IMR-90 (cell line): ENCODE measurements at regions not wholly inside any gene's neighbourhood (a gene's known extent, or its start where the extent isn't known, plus 50 kb on each side); places are given as distances from the start of the nearest gene placed in this dataset.

Experiments
- ATAC-seq: fragments of 200-7000 bp; cut with Tn5 transposase; 2 replicates; pipeline ENCODE4 v1.9.1; 2020; ENCODE audit warnings: low read depth, mild to moderate bottlenecking, moderate library complexity
- BruUV-seq: library from RNA; stranded (reverse); fragments of 400-500 nt; replicated peaks from 2 replicates; lab custom pipeline; 2021; lab: Mats Ljungman, UMichigan
- CTCF ChIA-PET: fragments of 300-600 bp; formaldehyde crosslinking; extraction: SDS; loops from one replicate; lab custom pipeline; 2021; ENCODE audit warnings: antibody characterized with exemption; lab: Yijun Ruan, JAX
- POLR2A ChIA-PET: fragments of 300-600 bp; sonication (Branson Sonifier 250); formaldehyde crosslinking; loops from one replicate; lab custom pipeline; 2022; ENCODE audit warnings: antibody characterized with exemption; ENCODE audit not compliant: unreplicated experiment; lab: Charles Lee
- DNase-seq: peaks from one replicate; pipeline ENCODE4 v3.0.0; 2013
- H2AFZ ChIP-seq: replicated peaks from 2 replicates; pipeline ENCODE3; 2013; ENCODE audit warnings: low read length, mild to moderate bottlenecking; ENCODE audit not compliant: poor library complexity
- H2AK5ac ChIP-seq: 2 replicates; pipeline ENCODE4 v1.6.1; 2013; ENCODE audit warnings: low read depth, low read length, inconsistent platforms
- H2AK9ac ChIP-seq: replicated peaks from 2 replicates; pipeline ENCODE3; 2013; ENCODE audit warnings: mild to moderate bottlenecking, low read depth, low read length, moderate library complexity; ENCODE audit not compliant: poor library complexity
- H2BK120ac ChIP-seq: 2 replicates; pipeline ENCODE4 v1.6.1; 2013; ENCODE audit warnings: low read depth, low read length, inconsistent platforms
- H2BK15ac ChIP-seq: 3 replicates; pipeline ENCODE4 v1.6.1; 2013; ENCODE audit warnings: low read depth, low read length, inconsistent platforms
- H2BK20ac ChIP-seq: 2 replicates; pipeline ENCODE4 v1.6.1; 2013; ENCODE audit warnings: low read depth, mild to moderate bottlenecking, inconsistent platforms, low read length, moderate library complexity
- H2BK5ac ChIP-seq: 2 replicates; pipeline ENCODE4 v1.6.1; 2013; ENCODE audit warnings: mild to moderate bottlenecking, low read depth, low read length, inconsistent platforms; ENCODE audit not compliant: poor library complexity, severe bottlenecking
- H3K14ac ChIP-seq: replicated peaks from 2 replicates; pipeline ENCODE4 v1.6.1; 2013; ENCODE audit warnings: low read depth, low read length, inconsistent platforms
- H3K18ac ChIP-seq: 2 replicates; pipeline ENCODE4 v1.6.1; 2013; ENCODE audit warnings: low read depth, low read length, control low read depth
- H3K23ac ChIP-seq: 2 replicates; pipeline ENCODE4 v1.6.1; 2013; ENCODE audit warnings: low read depth, low read length, inconsistent platforms
- H3K27ac ChIP-seq: 2 replicates; pipeline ENCODE4 v1.5.1; 2013; ENCODE audit warnings: mild to moderate bottlenecking, control low read depth, low read length; ENCODE audit not compliant: insufficient read depth
- H3K27me3 ChIP-seq: 2 replicates; pipeline ENCODE4 v1.6.1; 2013; ENCODE audit warnings: low read length; ENCODE audit not compliant: control insufficient read depth, insufficient read depth
- H3K36me3 ChIP-seq: 2 replicates; pipeline ENCODE4 v1.6.1; 2013; ENCODE audit warnings: low read length, mixed read lengths; ENCODE audit not compliant: control insufficient read depth, insufficient read depth
- H3K4ac ChIP-seq: 2 replicates; pipeline ENCODE4 v1.6.1; 2013; ENCODE audit warnings: low read depth, low read length, inconsistent platforms
- H3K4me1 ChIP-seq: 2 replicates; pipeline ENCODE4 v1.6.1; 2013; ENCODE audit warnings: low read length, mixed read lengths; ENCODE audit not compliant: control insufficient read depth, insufficient read depth
- H3K4me2 ChIP-seq: 2 replicates; pipeline ENCODE4 v1.6.1; 2013; ENCODE audit warnings: low read depth, mild to moderate bottlenecking, control low read depth, low read length, moderate library complexity
- H3K4me3 ChIP-seq: 2 replicates; pipeline ENCODE4 v1.5.1; 2013; ENCODE audit warnings: low read depth, mild to moderate bottlenecking, control low read depth, low read length, moderate library complexity; ENCODE audit not compliant: insufficient read depth
- H3K56ac ChIP-seq: 2 replicates; pipeline ENCODE4 v1.6.1; 2013; ENCODE audit warnings: low read length, inconsistent platforms; ENCODE audit not compliant: insufficient read depth; ENCODE audit errors: extremely low read depth
- H3K79me1 ChIP-seq, 2 experiments: 2 replicates each; pipeline ENCODE4 v1.6.1; 2013; ENCODE audit warnings: low read length in 2 of 2, inconsistent platforms in 1 of 2, low read depth in 1 of 2
- H3K9ac ChIP-seq: 2 replicates; pipeline ENCODE4 v1.6.1; 2013; ENCODE audit warnings: low read depth, low read length, control low read depth
- H3K9me1 ChIP-seq: 2 replicates; pipeline ENCODE4 v1.6.1; 2013; ENCODE audit warnings: low read length, inconsistent platforms; ENCODE audit not compliant: insufficient read depth
- H3K9me3 ChIP-seq: 2 replicates; pipeline ENCODE4 v1.6.1; 2013; ENCODE audit warnings: low read length; ENCODE audit not compliant: control insufficient read depth, insufficient read depth
- H4K20me1 ChIP-seq: 2 replicates; pipeline ENCODE4 v1.6.1; 2013; ENCODE audit warnings: low read length, inconsistent platforms; ENCODE audit not compliant: insufficient read depth
- H4K5ac ChIP-seq: 2 replicates; pipeline ENCODE4 v1.6.1; 2013; ENCODE audit warnings: mild to moderate bottlenecking, low read depth, low read length, control low read depth
- H4K8ac ChIP-seq, 2 experiments: 2 replicates each; pipeline ENCODE4 v1.6.1; 2013; ENCODE audit warnings: low read depth in 2 of 2, low read length in 2 of 2, control low read depth in 1 of 2, inconsistent platforms in 1 of 2
- H4K91ac ChIP-seq: 2 replicates; pipeline ENCODE4 v1.6.1; 2013; ENCODE audit warnings: low read depth, low read length, inconsistent platforms; ENCODE audit not compliant: insufficient read depth
- CHD1 ChIP-seq: IDR thresholded peaks from 2 replicates; pipeline ENCODE4 v1.6.1; 2012; ENCODE audit warnings: low read depth, low read length, improper control_type of control experiment
- MAZ ChIP-seq: IDR thresholded peaks from 2 replicates; pipeline ENCODE4 v1.6.1; 2012; ENCODE audit warnings: low read depth, mild to moderate bottlenecking, low read length, improper control_type of control experiment, moderate library complexity, borderline replicate concordance
- POLR2A ChIP-seq: IDR thresholded peaks from 2 replicates; pipeline ENCODE4 v1.6.1; 2012; ENCODE audit warnings: mild to moderate bottlenecking, low read depth, low read length
- WGBS, 2 experiments: methylation state at CpG; one replicate each; pipeline versions ENCODE4 v1.1.5 to v1.1.7; 2013; ENCODE audit warnings: missing lambda C conversion rate in 2 of 2; ENCODE audit not compliant: insufficient read length in 1 of 2; ENCODE audit errors: extremely low coverage in 2 of 2; 5-methylcytosine and 5-hydroxymethylcytosine counted together
- dilution Hi-C: fragments of 300-500 bp; cut with HindIII; formaldehyde crosslinking; loops from one replicate; pipeline ENCODE4 v1.14.3; 2018; ENCODE audit warnings: low sequenced_read_pairs; ENCODE audit not compliant: unreplicated experiment
- in situ Hi-C: fragments of 300-500 bp; cut with MboI; formaldehyde crosslinking; loops from 3 replicates; pipeline ENCODE4 v1.14.3; 2019; ENCODE audit warnings: low sequenced_read_pairs, inconsistent platforms, mixed read lengths
- intact Hi-C: fragments of 100-400 bp; cut with micrococcal nuclease; formaldehyde crosslinking; loops from 2 replicates; pipeline ENCODE4 v1.10.0; 2022

DNA sequence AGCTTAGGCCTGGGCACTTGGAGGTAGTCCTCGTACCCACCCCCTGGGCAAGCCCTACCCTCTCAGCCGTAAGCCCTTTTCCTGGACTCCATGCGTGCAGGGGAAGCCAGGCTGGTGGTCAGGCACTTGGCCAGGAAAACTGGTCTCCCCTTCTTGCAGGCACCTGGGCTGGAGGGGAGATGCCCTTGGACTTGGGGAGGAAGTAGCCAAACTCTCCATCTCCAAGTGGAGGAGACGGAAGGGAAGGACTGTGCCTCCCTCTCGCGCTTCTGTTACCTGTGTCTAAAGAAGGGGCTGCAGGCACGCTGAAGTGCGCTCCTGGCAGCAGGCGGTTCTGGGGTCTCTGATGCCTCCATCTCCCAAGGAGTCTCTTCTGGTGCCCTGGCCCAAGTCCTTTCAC lies 283.9 kb downstream of the PBX3 start:
- ATAC-seq: no peak
- H3K9me1 ChIP-seq: no peaks in the 10 kb centered on the region
- TF ChIP-seq MAZ: no peak
- no peak for TF ChIP-seq CHD1
- no peak for TF ChIP-seq POLR2A
- H3K9ac ChIP-seq: no peak overlapping the region
- POLR2A ChIA-PET: no interaction called here
- peaks cover 3% of the 10 kb centered on the region; the same call in 1 of the 2 replicates for H3K9me3 ChIP-seq
- H3K56ac ChIP-seq: no peak overlapping the region
- WGBS, 2 experiments: 77% methylated on average over 5 of the region's 9 CpGs; no CpG with 5 or more reads in 1 of the 2 experiments
- peaks cover 22% of the 10 kb centered on the region for H3K27me3 ChIP-seq
- in situ Hi-C loops (no loop called here), dilution Hi-C loops (no loop called here), intact Hi-C loops (no loop called here)
- no TSS peak for BruUV-seq
- no peaks in the 10 kb centered on the region for H3K36me3 ChIP-seq
- no peak for DNase-seq
- H3K4me3 ChIP-seq: no peak overlapping the region
- no peak overlapping the region for H2AFZ ChIP-seq
- H3K79me1 ChIP-seq: no peaks in the 10 kb centered on the region
- no peaks in the 10 kb centered on the region for H3K4me1 ChIP-seq
- H4K91ac ChIP-seq: no peak overlapping the region
- no peak overlapping the region for H4K5ac ChIP-seq
- no peak overlapping the region for H3K27ac ChIP-seq
- no peak overlapping the region for H2BK15ac ChIP-seq
- no peak overlapping the region for H3K18ac ChIP-seq
- no peak overlapping the region for H3K23ac ChIP-seq
- no peak overlapping the region for H3K4ac ChIP-seq
- no peak overlapping the region for H4K8ac ChIP-seq
- no peak overlapping the region for H2AK9ac ChIP-seq
- H3K4me2 ChIP-seq: no peak overlapping the region
- H4K20me1 ChIP-seq: no peaks in the 10 kb centered on the region
- no peak overlapping the region for H2BK20ac ChIP-seq
- no peak overlapping the region for H2BK5ac ChIP-seq
- H2BK120ac ChIP-seq: no peak overlapping the region
- CTCF ChIA-PET: no interaction called here
- H3K14ac ChIP-seq: no peak overlapping the region
- H2AK5ac ChIP-seq: no peak overlapping the region
